ENCODE measurements at regions not wholly inside any gene's neighbourhood (a gene's known extent, or its start where the extent isn't known, plus 50 kb on each side); places are given as distances from the start of the nearest gene placed in this dataset.
"Not testable (repeated sequence)": the region's sequence is repeated elsewhere in the genome, so short reads cannot be mapped to it uniquely, and the experiment has no call there.

- DNase-seq, result no peak
Measured at GRCh38 chr7:39826166-39826565, 123.9 kb upstream of the CDK13 start.

DNA sequence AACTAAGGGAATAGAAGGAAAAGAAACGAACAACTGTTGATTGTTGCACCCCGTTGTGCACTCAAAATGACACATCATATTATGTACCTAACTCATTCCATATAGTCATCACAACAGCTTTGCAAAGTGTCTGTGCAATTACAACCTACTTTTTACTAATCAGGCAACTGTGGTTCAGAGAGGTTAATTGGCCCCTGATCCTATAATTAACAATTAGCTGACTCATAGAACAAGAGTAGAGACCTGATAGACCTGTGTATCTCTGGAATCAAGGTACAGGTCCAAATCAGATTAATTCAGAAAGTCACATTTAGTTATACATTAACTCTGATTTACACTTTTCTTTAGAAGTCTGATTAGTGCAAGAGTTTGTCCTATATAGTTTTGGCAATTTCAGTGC, 122.5 kb upstream of the CDK13 start:
- DNase-seq, result no peak

- DNase-seq, result no peak
Measured at GRCh38 chr7:39829028-39829427, 121.0 kb upstream of the CDK13 start.

GRCh38 chr7:39832519-39833085, 117.5 kb upstream of the CDK13 start:
- DNase-seq, result no peak

- peak; percentile 52 for DNase-seq
Measured at GRCh38 chr7:39833180-39833799, 116.8 kb upstream of the CDK13 start.

DNA sequence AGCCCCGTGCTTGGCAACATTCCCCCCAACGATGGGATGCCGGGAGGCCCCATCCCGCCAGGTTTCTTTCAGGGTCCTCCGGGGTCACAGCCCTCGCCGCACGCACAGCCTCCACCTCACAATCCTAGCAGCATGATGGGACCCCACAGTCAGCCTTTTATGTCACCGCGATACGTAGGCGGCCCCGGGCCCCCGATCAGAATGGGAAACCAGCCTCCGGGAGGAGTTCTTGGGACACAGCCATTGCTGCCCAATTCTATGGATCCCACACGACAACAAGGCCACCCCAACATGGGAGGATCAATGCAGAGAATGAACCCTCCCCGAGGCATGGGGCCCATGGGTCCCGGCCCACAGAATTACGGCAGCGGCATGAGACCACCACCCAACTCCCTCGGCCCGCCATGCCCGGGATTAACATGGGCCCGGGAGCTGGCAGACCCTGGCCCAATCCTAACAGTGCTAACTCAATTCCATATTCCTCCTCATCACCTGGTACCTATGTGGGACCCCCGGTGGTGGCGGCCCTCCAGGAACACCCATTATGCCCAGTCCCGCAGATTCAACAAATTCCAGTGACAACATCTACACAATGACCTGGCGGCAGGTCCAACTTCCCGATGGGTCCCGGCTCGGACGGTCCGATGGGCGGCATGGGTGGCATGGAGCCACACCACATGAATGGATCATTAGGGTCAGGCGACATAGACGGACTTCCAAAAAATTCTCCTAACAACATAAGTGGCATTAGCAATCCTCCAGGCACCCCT, 116.0 kb upstream of the CDK13 start:
- DNase-seq, result not testable (repeated sequence)

GRCh38 chr7:39838326-39838725, 111.7 kb upstream of the CDK13 start:
- no peak for DNase-seq

- no peak for DNase-seq
Measured at GRCh38 chr7:39845006-39845405, 105.0 kb upstream of the CDK13 start.

- no peak for DNase-seq
Measured at GRCh38 chr7:39847227-39847626, 102.8 kb upstream of the CDK13 start.

GRCh38 chr7:39851466-39852045, 98.5 kb upstream of the CDK13 start:
- DNase-seq, result no peak

DNA sequence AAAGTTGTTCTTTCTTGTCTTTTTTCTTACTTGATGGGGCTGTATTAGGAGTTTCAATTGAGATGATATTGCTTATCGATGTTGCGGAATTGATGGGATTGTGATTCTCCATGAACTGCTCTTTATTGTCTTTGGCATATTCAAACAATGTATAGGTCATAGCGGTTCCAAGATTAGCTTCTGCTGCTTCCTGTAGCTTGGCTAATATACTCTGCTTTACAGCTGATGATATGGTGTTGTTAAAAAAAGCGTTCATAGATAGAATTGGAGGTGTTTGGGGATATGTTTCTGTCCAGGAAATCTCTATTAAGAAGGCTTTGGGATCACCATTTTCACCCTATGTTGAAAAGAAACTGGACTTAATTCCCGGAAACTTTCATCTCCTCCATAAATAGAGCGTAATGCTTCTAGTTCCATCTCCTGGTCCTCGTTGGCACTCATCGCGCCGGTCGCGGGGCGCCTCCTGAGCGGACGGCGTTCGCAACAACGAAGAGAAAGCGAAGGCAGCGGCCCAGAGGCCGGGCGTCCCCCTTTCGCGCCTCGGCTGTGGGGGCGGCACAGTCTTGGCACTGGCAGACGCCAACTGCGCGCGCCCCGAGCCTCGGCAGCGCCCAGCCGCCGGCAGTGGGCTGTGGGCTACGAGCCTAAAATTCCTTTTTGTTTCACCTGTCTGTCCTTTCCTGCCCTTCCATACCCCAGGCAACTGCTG, 95.3 kb upstream of the CDK13 start:
- not testable (repeated sequence) for DNase-seq

- no peak for DNase-seq
Measured at GRCh38 chr7:39855325-39855674, 94.8 kb upstream of the CDK13 start.

- DNase-seq, result not testable (repeated sequence)
Measured at GRCh38 chr7:39863675-39864322, 86.3 kb upstream of the CDK13 start.

GRCh38 chr7:39869888-39870522, 80.1 kb upstream of the CDK13 start:
- DNase-seq, result not testable (repeated sequence)

GRCh38 chr7:39871610-39872009, 78.4 kb upstream of the CDK13 start:
- DNase-seq, result not testable (repeated sequence)

DNA sequence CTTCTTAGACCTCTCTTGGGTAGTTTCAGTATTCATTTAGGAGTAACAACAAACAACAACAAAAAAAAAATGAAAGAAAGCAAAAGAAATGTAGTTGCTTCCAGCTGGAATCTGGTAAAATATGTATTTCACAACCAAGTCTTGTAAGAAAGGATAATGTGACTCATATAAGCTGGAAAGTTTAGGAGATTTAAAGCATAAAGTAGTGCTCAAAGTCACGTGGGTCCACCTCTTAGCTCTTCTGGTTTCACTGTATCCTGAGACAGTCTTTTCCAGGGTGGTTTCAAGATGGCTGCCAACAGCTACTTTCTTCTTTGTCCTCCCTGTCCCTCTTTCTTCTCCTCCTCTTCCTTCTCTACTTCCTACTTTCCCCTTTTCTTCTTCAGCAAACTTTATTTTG, 69.5 kb upstream of the CDK13 start:
- DNase-seq, result no peak

DNA sequence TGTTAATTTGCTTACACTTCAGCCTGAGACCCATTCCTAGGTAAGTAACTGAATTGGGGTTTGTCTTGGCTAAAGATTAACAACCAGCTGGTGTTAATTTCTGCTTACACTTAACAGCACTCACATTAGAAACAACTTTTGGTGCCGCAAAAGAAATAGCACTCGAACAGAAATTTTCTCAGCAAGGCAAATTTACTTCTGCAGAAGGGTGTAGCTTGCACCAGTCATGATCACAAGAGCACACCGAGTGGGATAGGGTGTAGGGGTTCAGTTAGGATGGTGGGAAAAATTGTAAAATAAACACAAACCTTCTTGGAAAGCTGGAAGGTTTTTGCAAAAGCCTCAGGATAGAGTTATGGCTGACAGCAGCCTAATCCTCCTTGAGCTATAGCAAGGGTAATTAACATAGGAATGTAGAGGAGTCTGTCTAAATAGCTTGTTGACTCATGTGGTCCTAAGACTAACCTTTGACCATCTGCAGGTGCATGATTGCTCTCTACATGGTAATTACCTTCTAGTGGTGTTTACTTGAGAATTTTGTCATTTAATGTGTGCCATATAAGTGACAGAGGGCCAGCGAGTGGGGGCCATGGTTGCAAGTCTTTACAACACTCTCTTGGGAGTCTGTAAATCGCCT, 67.8 kb upstream of the CDK13 start:
- DNase-seq, result no peak

- DNase-seq, result no peak
Measured at GRCh38 chr7:39883812-39884390, 66.2 kb upstream of the CDK13 start.

- no peak for DNase-seq
Measured at GRCh38 chr7:39888171-39888853, 61.7 kb upstream of the CDK13 start.

DNA sequence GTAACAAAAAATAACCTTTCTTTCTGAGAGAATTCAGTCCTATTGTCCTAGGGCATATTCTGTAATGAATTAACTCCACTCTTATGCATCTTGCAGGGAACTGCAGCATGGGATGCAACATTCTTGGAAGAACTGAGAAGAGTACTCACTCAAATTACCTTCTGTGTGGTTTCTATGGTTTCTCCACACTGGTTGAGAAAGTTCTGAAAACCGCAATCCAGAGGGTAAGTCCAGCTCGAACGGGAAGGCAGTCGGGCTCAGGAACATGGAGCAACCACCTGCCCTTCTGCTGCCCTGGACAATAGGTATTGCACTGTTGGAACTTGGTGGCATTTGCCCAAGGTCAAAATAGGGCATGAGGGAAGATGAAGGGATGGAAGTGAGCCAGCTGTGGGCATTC, 59.6 kb upstream of the CDK13 start:
- DNase-seq, result no peak

- DNase-seq, result no peak
Measured at GRCh38 chr7:39891894-39892293, 58.2 kb upstream of the CDK13 start.
